Upper lobe of left lung (tissue), 6 donors: ENCODE measurements at regions not wholly inside any gene's neighbourhood (a gene's known extent, or its start where the extent isn't known, plus 50 kb on each side); places are given as distances from the start of the nearest gene placed in this dataset.
"Not testable (repeated sequence)": the region's sequence is repeated elsewhere in the genome, so short reads cannot be mapped to it uniquely, and the experiment has no call there.

Source experiments
- ATAC-seq, 2 donors: fragments of 200-7000 bp; cut with Tn5 transposase; one replicate each; pipeline ENCODE4 v1.9.1; 2022; ENCODE audit warnings: mild to moderate bottlenecking in 2 of 2, moderate library complexity in 2 of 2; ENCODE audit not compliant: low FRiP score in 2 of 2
- DNase-seq, 2 donors: peaks; one replicate each; pipeline ENCODE4 v3.0.0-alpha.2; 2019 to 2020
- H3K27ac ChIP-seq, 4 donors: fragments of 200-600 bp; sonication (generic); one replicate each; pipeline ENCODE4 v1.5.1; 2016 to 2019
- H3K27me3 ChIP-seq, 4 donors: fragments of 200-600 bp; sonication (generic); one replicate each; pipeline ENCODE4 v1.5.1; 2017 to 2019
- H3K36me3 ChIP-seq, 4 donors: fragments of 200-600 bp; sonication (generic); one replicate each; pipeline ENCODE4 v1.5.1; 2016 to 2019
- H3K4me1 ChIP-seq, 4 donors: fragments of 200-600 bp; sonication (generic); one replicate each; pipeline ENCODE4 v1.5.1; 2018 to 2019
- H3K4me3 ChIP-seq, 4 donors: fragments of 200-600 bp; sonication (generic); one replicate each; pipeline ENCODE4 v1.5.1; 2017 to 2019; ENCODE audit warnings: mild to moderate bottlenecking in 2 of 4, moderate library complexity in 1 of 4
- H3K9me3 ChIP-seq, 4 donors: fragments of 200-600 bp; sonication (generic); one replicate each; pipeline ENCODE4 v1.5.1; 2018 to 2019
- EP300 ChIP-seq, 4 donors: sonication (generic); formaldehyde crosslinking; IDR thresholded peaks; one replicate each; pipeline ENCODE4 v1.5.1; 2017; ENCODE audit warnings: antibody characterized with exemption in 4 of 4, control low read depth in 2 of 4
- POLR2A ChIP-seq, 4 donors: fragments of 450-650 bp; IDR thresholded peaks; one replicate each; pipeline ENCODE4 v1.5.1; 2016 to 2017; ENCODE audit warnings: antibody characterized with exemption in 4 of 4, mild to moderate bottlenecking in 2 of 4
- POLR2AphosphoS5 ChIP-seq, 2 donors: sonication (generic); formaldehyde crosslinking; IDR thresholded peaks; one replicate each; pipeline ENCODE4 v1.5.1; 2017; ENCODE audit warnings: antibody characterized with exemption in 2 of 2
- WGBS, 2 donors: methylation state at CpG; one replicate each; pipeline ENCODE4 v1.1.5; 2017 to 2018; 5-methylcytosine and 5-hydroxymethylcytosine counted together
- TF ChIP-seq, protein P1 (sequence below), 6 experiments: fragments of 450-650 bp in 4 of 6; fragments of 200-600 bp in 2 of 6; sonication (generic) in 2 of 6; IDR thresholded peaks; one replicate each; pipeline ENCODE4 v1.5.1; 2016 to 2019; ENCODE audit warnings: antibody characterized with exemption in 6 of 6
- donor health status: DM: no; HTN: no; CAD: no; lungs with moderate emphysema.
- donor health status: DM: no; HTN: yes; CAD: no; lungs with severe emphysema.

GRCh38 chr2:12623051-12623450, 93.7 kb upstream of the TRIB2 start:
- Histone ChIP-seq H3K36me3 (no peaks in the 10 kb centered on the region), H3K27me3 (no peaks in the 10 kb centered on the region), H3K9me3 (no peaks in the 10 kb centered on the region), H3K27ac (no peak overlapping the region), H3K4me1 (no peaks in the 10 kb centered on the region), H3K4me3 (no peak overlapping the region)
- TF ChIP-seq POLR2A (IDR thresholded peaks at IDR 0.05) (no peak), POLR2AphosphoS5 (IDR thresholded peaks at IDR 0.05) (no peak), EP300 (IDR thresholded peaks at IDR 0.05) (no peak)
- TF ChIP-seq, protein P1, sequence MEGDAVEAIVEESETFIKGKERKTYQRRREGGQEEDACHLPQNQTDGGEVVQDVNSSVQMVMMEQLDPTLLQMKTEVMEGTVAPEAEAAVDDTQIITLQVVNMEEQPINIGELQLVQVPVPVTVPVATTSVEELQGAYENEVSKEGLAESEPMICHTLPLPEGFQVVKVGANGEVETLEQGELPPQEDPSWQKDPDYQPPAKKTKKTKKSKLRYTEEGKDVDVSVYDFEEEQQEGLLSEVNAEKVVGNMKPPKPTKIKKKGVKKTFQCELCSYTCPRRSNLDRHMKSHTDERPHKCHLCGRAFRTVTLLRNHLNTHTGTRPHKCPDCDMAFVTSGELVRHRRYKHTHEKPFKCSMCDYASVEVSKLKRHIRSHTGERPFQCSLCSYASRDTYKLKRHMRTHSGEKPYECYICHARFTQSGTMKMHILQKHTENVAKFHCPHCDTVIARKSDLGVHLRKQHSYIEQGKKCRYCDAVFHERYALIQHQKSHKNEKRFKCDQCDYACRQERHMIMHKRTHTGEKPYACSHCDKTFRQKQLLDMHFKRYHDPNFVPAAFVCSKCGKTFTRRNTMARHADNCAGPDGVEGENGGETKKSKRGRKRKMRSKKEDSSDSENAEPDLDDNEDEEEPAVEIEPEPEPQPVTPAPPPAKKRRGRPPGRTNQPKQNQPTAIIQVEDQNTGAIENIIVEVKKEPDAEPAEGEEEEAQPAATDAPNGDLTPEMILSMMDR (IDR thresholded peaks at IDR 0.05), result no peak
- WGBS, 2 donors, result 88 to 91% methylated on average over 1 of the region's 1 CpG
- DNase-seq (no peak), ATAC-seq (no peak)

DNA sequence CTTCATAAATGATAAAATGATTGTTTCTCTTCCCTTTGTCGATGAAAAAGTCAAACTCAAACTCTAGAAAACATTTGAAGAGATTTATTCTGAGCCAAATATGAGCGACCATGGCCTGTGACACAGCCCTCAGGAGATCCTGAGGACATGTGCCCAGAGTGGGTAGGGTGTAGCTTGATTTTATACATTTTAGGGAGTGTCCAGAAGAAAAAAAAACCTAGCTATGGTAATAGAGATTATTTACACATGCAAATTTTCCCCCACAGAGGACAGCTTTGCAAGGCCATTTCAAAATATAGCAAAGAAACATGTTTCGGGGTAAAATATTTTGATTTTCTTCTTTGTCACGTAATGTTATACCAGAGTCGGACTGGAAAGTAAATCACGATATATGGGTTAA, 92.4 kb upstream of the TRIB2 start:
- Histone ChIP-seq H3K4me1 (no peaks in the 10 kb centered on the region), H3K9me3 (no peaks in the 10 kb centered on the region), H3K4me3 (no peak overlapping the region), H3K27ac (no peak overlapping the region), H3K36me3 (no peaks in the 10 kb centered on the region), H3K27me3 (no peaks in the 10 kb centered on the region)
- WGBS, 2 donors, result 90 to 94% methylated on average over 6 of the region's 6 CpGs
- no peak for ATAC-seq
- DNase-seq, result no peak
- TF ChIP-seq POLR2AphosphoS5 (IDR thresholded peaks at IDR 0.05) (no peak), EP300 (IDR thresholded peaks at IDR 0.05) (no peak), POLR2A (IDR thresholded peaks at IDR 0.05) (no peak)
- TF ChIP-seq, protein P1 (IDR thresholded peaks at IDR 0.05), result no peak

DNA sequence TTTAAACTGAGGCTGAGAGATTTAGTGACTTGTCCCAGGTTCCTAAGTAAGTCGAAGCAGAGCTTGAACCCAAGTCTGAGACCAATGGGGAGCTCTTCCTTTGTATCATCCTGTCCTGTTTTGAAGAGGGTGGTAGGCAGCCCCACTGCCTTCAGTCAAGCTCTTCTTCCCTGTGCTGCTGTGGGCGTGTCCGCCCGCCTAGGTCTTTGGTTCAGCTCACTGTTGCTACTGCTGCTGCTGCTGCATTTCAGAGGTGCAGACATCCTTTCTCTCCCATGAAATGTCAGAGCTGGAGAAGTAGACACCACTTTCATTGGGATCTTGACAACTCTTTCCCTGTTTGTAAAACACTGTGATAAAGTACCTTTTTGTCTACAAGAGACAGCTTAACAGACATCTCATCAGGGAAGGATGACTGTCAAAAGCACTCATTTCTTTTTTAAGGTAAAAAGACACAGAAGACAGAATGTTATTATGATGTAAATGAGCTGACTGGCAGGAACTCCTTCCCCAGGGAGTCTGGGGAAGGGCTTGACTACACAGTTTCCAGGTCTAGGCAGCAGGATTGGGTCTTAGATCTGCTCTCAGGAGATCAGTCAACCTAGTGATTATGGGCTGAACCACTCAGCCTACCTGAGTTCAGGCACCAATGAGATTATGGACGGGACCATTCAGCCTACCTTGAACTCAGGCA, 91.7 kb upstream of the TRIB2 start:
- H3K36me3 ChIP-seq, result no peaks in the 10 kb centered on the region
- DNase-seq (peak in 1 of 2 donors; percentile 9), ATAC-seq (no peak)
- 88% methylated on average over 5 of the region's 5 CpGs for WGBS, 2 donors
- H3K27ac ChIP-seq, result no peak overlapping the region
- H3K4me1 ChIP-seq, result peaks cover 0 to 4% (median 0%) of the 10 kb centered on the region in 4 donors
- no peaks in the 10 kb centered on the region for H3K9me3 ChIP-seq
- no peak overlapping the region for H3K4me3 ChIP-seq
- no peaks in the 10 kb centered on the region for H3K27me3 ChIP-seq
- TF ChIP-seq POLR2A (IDR thresholded peaks at IDR 0.05) (no peak), EP300 (IDR thresholded peaks at IDR 0.05) (no peak), POLR2AphosphoS5 (IDR thresholded peaks at IDR 0.05) (no peak)
- TF ChIP-seq, protein P1 (IDR thresholded peaks at IDR 0.05), result no peak

- WGBS, 2 donors, result 92 to 94% methylated on average over 5 to 7 of the region's 8 CpGs
- not testable (repeated sequence) for H3K36me3 ChIP-seq, H3K27me3 ChIP-seq, H3K4me1 ChIP-seq, H3K9me3 ChIP-seq, H3K27ac ChIP-seq, H3K4me3 ChIP-seq, ATAC-seq
- DNase-seq, result peak in 1 of 2 donors; percentile 4
Measured at GRCh38 chr2:12628541-12628940, 88.2 kb upstream of the TRIB2 start.

DNA sequence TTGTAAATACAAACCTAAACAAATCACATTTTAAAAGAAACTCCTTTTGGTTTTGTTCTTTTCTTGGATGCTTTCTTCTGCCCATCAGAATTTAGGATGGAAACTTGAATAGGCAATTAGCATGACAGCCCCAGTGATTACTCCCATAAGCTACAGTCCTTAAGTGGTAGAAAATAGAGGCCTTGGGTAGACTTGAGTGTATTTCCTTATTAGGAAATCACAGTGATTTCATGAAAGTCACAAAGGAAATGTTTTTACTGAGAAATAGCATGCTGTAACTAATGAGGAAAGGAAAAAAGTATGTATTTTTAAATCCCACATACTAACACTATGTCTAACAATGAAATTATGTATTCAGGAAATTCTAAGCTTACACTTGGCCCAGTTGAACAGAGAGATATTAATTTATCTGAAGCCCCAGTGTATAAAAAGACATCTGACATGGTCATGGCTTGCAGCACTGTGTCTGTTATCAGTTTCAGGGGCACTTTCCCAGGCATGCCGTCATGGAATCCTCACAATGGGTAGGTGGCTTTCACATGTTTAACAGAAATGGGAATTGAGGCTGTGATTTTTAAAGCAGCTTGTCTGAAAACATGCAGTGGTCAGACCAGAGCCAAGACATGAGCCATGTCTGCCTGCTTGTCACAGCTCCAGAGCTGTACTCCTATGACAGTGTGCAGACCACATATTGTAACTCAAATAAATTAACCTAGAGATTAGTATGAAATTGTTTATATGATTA, 79.7 kb upstream of the TRIB2 start:
- ATAC-seq (no peak), DNase-seq (no peak)
- H3K4me3 ChIP-seq, result no peak overlapping the region
- no peaks in the 10 kb centered on the region for H3K36me3 ChIP-seq
- no peak overlapping the region for H3K27ac ChIP-seq
- no peaks in the 10 kb centered on the region for H3K9me3 ChIP-seq
- 40 to 43% methylated on average over 1 of the region's 1 CpG for WGBS, 2 donors
- H3K4me1 ChIP-seq, result peaks cover 0 to 2% (median 0%) of the 10 kb centered on the region in 4 donors
- TF ChIP-seq, protein P1 (IDR thresholded peaks at IDR 0.05), result no peak
- no peak for TF ChIP-seq POLR2AphosphoS5 (IDR thresholded peaks at IDR 0.05)
- no peak for TF ChIP-seq EP300 (IDR thresholded peaks at IDR 0.05)
- TF ChIP-seq POLR2A (IDR thresholded peaks at IDR 0.05), result no peak
- no peaks in the 10 kb centered on the region for H3K27me3 ChIP-seq
